Astrocyte (in vitro differentiated cells and primary cell): ENCODE measurements at regions not wholly inside any gene's neighbourhood (a gene's known extent, or its start where the extent isn't known, plus 50 kb on each side); places are given as distances from the start of the nearest gene placed in this dataset.

Source experiments
- DNase-seq: peaks from one replicate; pipeline ENCODE4 v3.0.0-alpha.2; 2010; ENCODE audit warnings: low read depth
- FAIRE-seq: peaks from 2 replicates; lab custom pipeline; 2011; peaks lifted over from hg19 to GRCh38; lab: Jason Lieb, UNC
- H2AFZ ChIP-seq: 2 replicates; pipeline ENCODE4 v1.6.0; 2012; ENCODE audit warnings: low read depth, low read length, inconsistent platforms
- H3K27ac ChIP-seq: 2 replicates; pipeline ENCODE4 v1.5.1; 2011; ENCODE audit warnings: low read depth, low read length, inconsistent platforms
- H3K27me3 ChIP-seq: 2 replicates; pipeline ENCODE4 v1.6.0; 2011; ENCODE audit warnings: low read length, inconsistent platforms; ENCODE audit not compliant: insufficient read depth
- H3K36me3 ChIP-seq: 2 replicates; pipeline ENCODE4 v1.5.1; 2011; ENCODE audit warnings: low read length, inconsistent platforms; ENCODE audit not compliant: insufficient read depth
- H3K4me1 ChIP-seq: 2 replicates; pipeline ENCODE4 v1.5.1; 2011; ENCODE audit warnings: low read length, inconsistent platforms; ENCODE audit not compliant: insufficient read depth
- H3K4me2 ChIP-seq: 2 replicates; pipeline ENCODE4 v1.6.0; 2012; ENCODE audit warnings: low read length, inconsistent platforms
- H3K4me3 ChIP-seq: 2 replicates; pipeline ENCODE4 v1.5.1; 2011; ENCODE audit warnings: low read depth, mild to moderate bottlenecking, low read length, inconsistent platforms; ENCODE audit not compliant: insufficient read depth
- H3K79me2 ChIP-seq: 2 replicates; pipeline ENCODE4 v1.6.0; 2012; ENCODE audit warnings: mild to moderate bottlenecking, low read length, inconsistent platforms; ENCODE audit not compliant: insufficient read depth
- H3K9ac ChIP-seq: 2 replicates; pipeline ENCODE4 v1.6.0; 2012; ENCODE audit warnings: mild to moderate bottlenecking, low read length, inconsistent platforms
- H3K9me3 ChIP-seq: 2 replicates; pipeline ENCODE4 v1.5.1; 2012; ENCODE audit warnings: low read depth, mild to moderate bottlenecking, low read length, inconsistent platforms; ENCODE audit not compliant: insufficient read depth
- H4K20me1 ChIP-seq: 2 replicates; pipeline ENCODE4 v1.6.0; 2012; ENCODE audit warnings: low read length, inconsistent platforms; ENCODE audit not compliant: insufficient read depth
- H3K27ac Mint-ChIP-seq: one replicate; pipeline ENCODE4 v1.8.0; 2021; ENCODE audit warnings: mild to moderate bottlenecking, mixed read lengths; ENCODE audit not compliant: unreplicated experiment
- H3K27me3 Mint-ChIP-seq: one replicate; pipeline ENCODE4 v1.8.0; 2021; ENCODE audit warnings: low read depth, mixed read lengths; ENCODE audit not compliant: unreplicated experiment
- H3K36me3 Mint-ChIP-seq: one replicate; pipeline ENCODE4 v1.8.0; 2021; ENCODE audit warnings: low read depth, mixed read lengths; ENCODE audit not compliant: unreplicated experiment
- H3K4me1 Mint-ChIP-seq: one replicate; pipeline ENCODE4 v1.8.0; 2021; ENCODE audit warnings: low read depth, mixed read lengths; ENCODE audit not compliant: unreplicated experiment
- H3K4me3 Mint-ChIP-seq: one replicate; pipeline ENCODE4 v1.8.0; 2021; ENCODE audit warnings: mild to moderate bottlenecking, moderate library complexity, mixed read lengths; ENCODE audit not compliant: unreplicated experiment
- H3K9me3 Mint-ChIP-seq: one replicate; pipeline ENCODE4 v1.8.0; 2021; ENCODE audit warnings: mild to moderate bottlenecking, mixed read lengths; ENCODE audit not compliant: unreplicated experiment
- EZH2 ChIP-seq: IDR thresholded peaks from 2 replicates; pipeline ENCODE4 v1.6.1; 2012; ENCODE audit warnings: mild to moderate bottlenecking, low read length, inconsistent platforms; ENCODE audit not compliant: insufficient read depth
- TF ChIP-seq, protein P1 (sequence below): IDR thresholded peaks from 2 replicates; pipeline ENCODE4 v1.5.1; 2011; ENCODE audit warnings: low read depth, mild to moderate bottlenecking, inconsistent platforms, low read length, moderate library complexity; ENCODE audit not compliant: insufficient read depth

DNA sequence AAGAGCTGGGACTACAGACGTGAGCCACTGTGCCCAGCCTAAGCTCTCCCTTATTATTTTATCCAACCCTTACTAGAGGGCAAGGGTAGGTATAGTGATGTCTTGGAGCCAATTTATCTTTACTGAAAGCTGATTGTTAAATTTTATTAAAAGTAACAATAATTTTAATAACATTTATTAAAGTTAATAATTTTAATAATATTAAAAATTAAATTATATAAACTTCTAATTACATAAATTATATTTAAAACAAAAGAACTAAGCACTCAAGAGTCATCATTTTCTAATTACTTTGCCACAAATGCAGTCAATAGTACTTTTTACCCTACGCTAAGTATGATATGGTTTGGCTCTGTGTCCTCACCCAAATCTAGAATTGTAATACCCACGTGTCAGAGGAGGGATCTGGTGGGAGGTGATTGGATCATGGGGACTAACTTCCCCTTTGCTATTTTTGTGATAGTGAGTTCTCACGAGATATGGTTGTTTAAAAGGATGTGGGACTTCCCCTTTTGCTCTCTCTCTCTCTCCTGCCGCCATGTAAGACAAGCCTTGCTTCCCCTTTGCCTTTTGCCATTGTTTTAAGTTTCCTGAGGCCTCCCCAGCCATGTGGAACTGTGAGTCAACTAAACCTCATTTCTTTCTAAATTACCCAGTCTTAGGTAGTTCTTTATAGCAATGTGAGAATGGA, 58.4 kb upstream of the ETV1 start:
- no peaks in the 10 kb centered on the region for H4K20me1 ChIP-seq
- H3K4me1 ChIP-seq, result no peaks in the 10 kb centered on the region
- H3K79me2 ChIP-seq, result no peaks in the 10 kb centered on the region
- Mint-ChIP-seq H3K27me3 (no peaks in the 10 kb centered on the region), H3K27ac (no peak overlapping the region), H3K4me3 (no peak overlapping the region), H3K36me3 (no peaks in the 10 kb centered on the region), H3K4me1 (no peaks in the 10 kb centered on the region), H3K9me3 (peaks cover 2% of the 10 kb centered on the region)
- H3K36me3 ChIP-seq, result no peaks in the 10 kb centered on the region
- H3K9me3 ChIP-seq, result no peaks in the 10 kb centered on the region
- H3K9ac ChIP-seq, result no peak overlapping the region
- no peak overlapping the region for H3K27ac ChIP-seq
- TF ChIP-seq EZH2, result no peak
- TF ChIP-seq, protein P1, sequence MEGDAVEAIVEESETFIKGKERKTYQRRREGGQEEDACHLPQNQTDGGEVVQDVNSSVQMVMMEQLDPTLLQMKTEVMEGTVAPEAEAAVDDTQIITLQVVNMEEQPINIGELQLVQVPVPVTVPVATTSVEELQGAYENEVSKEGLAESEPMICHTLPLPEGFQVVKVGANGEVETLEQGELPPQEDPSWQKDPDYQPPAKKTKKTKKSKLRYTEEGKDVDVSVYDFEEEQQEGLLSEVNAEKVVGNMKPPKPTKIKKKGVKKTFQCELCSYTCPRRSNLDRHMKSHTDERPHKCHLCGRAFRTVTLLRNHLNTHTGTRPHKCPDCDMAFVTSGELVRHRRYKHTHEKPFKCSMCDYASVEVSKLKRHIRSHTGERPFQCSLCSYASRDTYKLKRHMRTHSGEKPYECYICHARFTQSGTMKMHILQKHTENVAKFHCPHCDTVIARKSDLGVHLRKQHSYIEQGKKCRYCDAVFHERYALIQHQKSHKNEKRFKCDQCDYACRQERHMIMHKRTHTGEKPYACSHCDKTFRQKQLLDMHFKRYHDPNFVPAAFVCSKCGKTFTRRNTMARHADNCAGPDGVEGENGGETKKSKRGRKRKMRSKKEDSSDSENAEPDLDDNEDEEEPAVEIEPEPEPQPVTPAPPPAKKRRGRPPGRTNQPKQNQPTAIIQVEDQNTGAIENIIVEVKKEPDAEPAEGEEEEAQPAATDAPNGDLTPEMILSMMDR, result no peak
- H2AFZ ChIP-seq, result no peak overlapping the region
- no peak for FAIRE-seq
- H3K27me3 ChIP-seq, result no peaks in the 10 kb centered on the region
- no peak for DNase-seq
- H3K4me2 ChIP-seq, result no peak overlapping the region
- no peak overlapping the region for H3K4me3 ChIP-seq

DNA sequence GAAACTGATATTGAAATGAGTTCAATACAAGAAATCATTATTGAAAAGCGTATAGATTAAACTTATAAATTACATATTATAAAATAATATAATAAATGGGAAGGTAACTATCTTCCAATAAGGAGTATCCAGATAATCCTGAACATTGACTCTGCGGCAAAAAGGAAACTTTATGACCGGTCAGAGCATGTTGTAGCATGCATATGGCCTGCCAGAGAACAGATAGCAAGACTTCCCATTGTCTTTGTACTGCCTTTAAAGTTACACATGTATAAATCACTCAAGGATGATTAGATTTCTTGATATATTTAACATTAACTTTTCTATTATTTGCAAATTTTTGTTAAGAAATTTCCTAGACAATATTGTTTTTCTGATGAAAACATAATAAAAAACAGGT, 56.2 kb upstream of the ETV1 start:
- no peaks in the 10 kb centered on the region for H3K4me1 ChIP-seq
- no peaks in the 10 kb centered on the region for H3K36me3 Mint-ChIP-seq
- no peak for DNase-seq
- H4K20me1 ChIP-seq, result no peaks in the 10 kb centered on the region
- H3K4me1 Mint-ChIP-seq, result no peaks in the 10 kb centered on the region
- H3K4me3 Mint-ChIP-seq, result no peak overlapping the region
- no peaks in the 10 kb centered on the region for H3K9me3 ChIP-seq
- H3K79me2 ChIP-seq, result no peaks in the 10 kb centered on the region
- no peak for FAIRE-seq
- no peak overlapping the region for H3K4me2 ChIP-seq
- no peak overlapping the region for H3K4me3 ChIP-seq
- no peak for TF ChIP-seq EZH2
- TF ChIP-seq, protein P1, result no peak
- no peaks in the 10 kb centered on the region for H3K36me3 ChIP-seq
- no peak overlapping the region for H2AFZ ChIP-seq
- H3K27me3 ChIP-seq, result no peaks in the 10 kb centered on the region
- H3K27ac ChIP-seq, result no peak overlapping the region
- peaks cover 2% of the 10 kb centered on the region for H3K9me3 Mint-ChIP-seq
- no peak overlapping the region for H3K27ac Mint-ChIP-seq
- no peaks in the 10 kb centered on the region for H3K27me3 Mint-ChIP-seq
- H3K9ac ChIP-seq, result no peak overlapping the region

DNA sequence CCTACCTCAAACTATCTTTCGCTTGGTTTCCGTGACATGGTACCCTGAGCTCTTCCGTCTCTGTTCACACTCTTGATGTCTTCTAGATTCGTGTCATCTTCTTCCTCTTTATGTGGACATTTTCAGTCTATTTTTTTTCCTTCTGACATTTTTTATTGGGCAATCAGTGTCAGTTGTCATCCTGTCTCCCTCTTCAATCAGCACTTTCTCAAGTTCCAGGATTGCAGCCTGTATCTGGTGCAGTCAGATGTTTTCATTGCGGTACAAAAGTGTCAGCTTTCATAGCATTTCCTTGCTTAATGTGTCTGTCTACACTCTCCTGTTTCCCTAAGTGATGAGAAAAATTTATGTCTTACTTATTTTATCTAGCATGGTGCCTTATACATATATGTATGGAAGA, 51.1 kb upstream of the ETV1 start:
- Histone ChIP-seq H3K9ac (no peak overlapping the region), H3K4me2 (no peak overlapping the region), H3K79me2 (no peaks in the 10 kb centered on the region), H3K9me3 (no peaks in the 10 kb centered on the region), H3K36me3 (no peaks in the 10 kb centered on the region), H3K27me3 (no peaks in the 10 kb centered on the region), H2AFZ (no peak overlapping the region), H4K20me1 (no peaks in the 10 kb centered on the region), H3K4me3 (no peak overlapping the region), H3K4me1 (no peaks in the 10 kb centered on the region), H3K27ac (no peak overlapping the region)
- no peak for TF ChIP-seq EZH2
- TF ChIP-seq, protein P1, result no peak
- DNase-seq (no peak), FAIRE-seq (no peak)
- no peaks in the 10 kb centered on the region for H3K36me3 Mint-ChIP-seq
- H3K27ac Mint-ChIP-seq, result no peak overlapping the region
- no peaks in the 10 kb centered on the region for H3K27me3 Mint-ChIP-seq
- no peaks in the 10 kb centered on the region for H3K4me1 Mint-ChIP-seq
- no peak overlapping the region for H3K4me3 Mint-ChIP-seq
- no peaks in the 10 kb centered on the region for H3K9me3 Mint-ChIP-seq
